Cardiac muscle cell (in vitro differentiated cells and primary cell): ENCODE measurements at regions not wholly inside any gene's neighbourhood (a gene's known extent, or its start where the extent isn't known, plus 50 kb on each side); places are given as distances from the start of the nearest gene placed in this dataset.

Experiments used
- DNase-seq, 2 donors: peaks; one replicate each; pipeline versions ENCODE4 v3.0.0 to v3.0.0-alpha.2; 2010 to 2017; ENCODE audit warnings: low read depth in 1 of 2, low spot score in 1 of 2
- H3K27ac ChIP-seq: fragments of 200-600 bp; sonication (generic); 2 replicates; pipeline ENCODE4 v1.5.1; 2016
- H3K27me3 ChIP-seq: fragments of 200-600 bp; sonication (generic); 2 replicates; pipeline ENCODE4 v1.6.0; 2016; ENCODE audit warnings: control low read depth
- H3K36me3 ChIP-seq: fragments of 200-600 bp; sonication (generic); 2 replicates; pipeline ENCODE4 v1.5.1; 2016; ENCODE audit warnings: control low read depth
- H3K4me1 ChIP-seq: fragments of 200-600 bp; sonication (generic); 2 replicates; pipeline ENCODE4 v1.8.1; 2017; ENCODE audit warnings: low read depth, mild to moderate bottlenecking, mixed run types
- H3K4me3 ChIP-seq: fragments of 200-600 bp; sonication (generic); 2 replicates; pipeline ENCODE4 v1.5.1; 2016; ENCODE audit warnings: mild to moderate bottlenecking
- H3K9me3 ChIP-seq: fragments of 200-600 bp; sonication (generic); 2 replicates; pipeline ENCODE4 v1.5.1; 2017; ENCODE audit warnings: low read depth, mild to moderate bottlenecking, control low read depth
- CTCF ChIP-seq: IDR thresholded peaks from 2 replicates; pipeline ENCODE4 v1.5.1; 2012; ENCODE audit warnings: low read depth, mild to moderate bottlenecking, low read length

- TF ChIP-seq CTCF, result no peak
- Histone ChIP-seq H3K4me1 (peaks cover 18% of the 10 kb centered on the region), H3K9me3 (no peaks in the 10 kb centered on the region), H3K4me3 (no peak overlapping the region), H3K36me3 (no peaks in the 10 kb centered on the region), H3K27ac (no peak overlapping the region), H3K27me3 (no peaks in the 10 kb centered on the region)
- no peak for DNase-seq
Observed at GRCh38 chr1:218712677-218713076, 367.5 kb downstream of the TGFB2 start.

- no peak for TF ChIP-seq CTCF
- H3K27me3 ChIP-seq, result no peaks in the 10 kb centered on the region
- no peak overlapping the region for H3K27ac ChIP-seq
- DNase-seq, result no peak
- H3K9me3 ChIP-seq, result no peaks in the 10 kb centered on the region
- H3K36me3 ChIP-seq, result no peaks in the 10 kb centered on the region
- peaks cover 32% of the 10 kb centered on the region for H3K4me1 ChIP-seq
- H3K4me3 ChIP-seq, result no peak overlapping the region
Observed at GRCh38 chr1:218715961-218716669, 371.0 kb downstream of the TGFB2 start.

- Histone ChIP-seq H3K4me3 (no peak overlapping the region), H3K4me1 (peaks cover 32% of the 10 kb centered on the region), H3K36me3 (no peaks in the 10 kb centered on the region), H3K9me3 (no peaks in the 10 kb centered on the region), H3K27me3 (no peaks in the 10 kb centered on the region), H3K27ac (peak overlapping the region; percentile 72)
- DNase-seq, result peak in 1 of 2 donors; percentile 56
- TF ChIP-seq CTCF, result no peak
Observed at GRCh38 chr1:218717575-218717974, 372.4 kb downstream of the TGFB2 start.

- Histone ChIP-seq H3K27me3 (no peaks in the 10 kb centered on the region), H3K36me3 (no peaks in the 10 kb centered on the region), H3K4me3 (no peak overlapping the region), H3K9me3 (no peaks in the 10 kb centered on the region), H3K4me1 (peaks cover 28% of the 10 kb centered on the region), H3K27ac (peak overlapping the region; percentile 72)
- no peak for TF ChIP-seq CTCF
- no peak for DNase-seq
Observed at GRCh38 chr1:218718206-218718605, 373.1 kb downstream of the TGFB2 start.

GRCh38 chr1:218718977-218719376 is 373.8 kb downstream of the TGFB2 start:
- no peak for DNase-seq
- Histone ChIP-seq H3K27ac (peak overlapping the region; percentile 72), H3K4me3 (no peak overlapping the region), H3K36me3 (no peaks in the 10 kb centered on the region), H3K9me3 (no peaks in the 10 kb centered on the region), H3K4me1 (peaks cover 21% of the 10 kb centered on the region), H3K27me3 (no peaks in the 10 kb centered on the region)
- no peak for TF ChIP-seq CTCF
